ENCODE measurements at regions not wholly inside any gene's neighbourhood (a gene's known extent, or its start where the extent isn't known, plus 50 kb on each side); places are given as distances from the start of the nearest gene placed in this dataset.
"Not testable (repeated sequence)": the region's sequence is repeated elsewhere in the genome, so short reads cannot be mapped to it uniquely, and the experiment has no call there.

- no peak overlapping the region for H3K4me3 ChIP-seq (replicated peaks; ENCODE audit: low read depth, low read length)
- DNase-seq (ENCODE audit: low read depth), result no peak
- TF ChIP-seq CTCF (IDR thresholded peaks at IDR 0.05; ENCODE audit: low read length, missing control alignments), result no peak
Measured at GRCh38 chr1:193909406-193910082, 723.1 kb upstream of the B3GALT2 start.

GRCh38 chr1:193905288-193906085, 719.1 kb upstream of the B3GALT2 start:
- peak; percentile 3 for DNase-seq (ENCODE audit: low read depth)
- no peak overlapping the region for H3K4me3 ChIP-seq (replicated peaks; ENCODE audit: low read depth, low read length)
- TF ChIP-seq CTCF (IDR thresholded peaks at IDR 0.05; ENCODE audit: low read length, missing control alignments), result no peak

- H3K4me3 ChIP-seq (replicated peaks; ENCODE audit: low read depth, low read length), result no peak overlapping the region
- no peak for TF ChIP-seq CTCF (IDR thresholded peaks at IDR 0.05; ENCODE audit: low read length, missing control alignments)
- DNase-seq (ENCODE audit: low read depth), result no peak
Measured at GRCh38 chr1:193891788-193892187, 705.4 kb upstream of the B3GALT2 start.

- no peak overlapping the region for H3K4me3 ChIP-seq (replicated peaks; ENCODE audit: low read depth, low read length)
- TF ChIP-seq CTCF (IDR thresholded peaks at IDR 0.05; ENCODE audit: low read length, missing control alignments), result no peak
- peak; percentile 1 for DNase-seq (ENCODE audit: low read depth)
Measured at GRCh38 chr1:193890935-193891334, 704.5 kb upstream of the B3GALT2 start.

- DNase-seq (ENCODE audit: low read depth), result no peak
- H3K4me3 ChIP-seq (replicated peaks; ENCODE audit: low read depth, low read length), result no peak overlapping the region
- no peak for TF ChIP-seq CTCF (IDR thresholded peaks at IDR 0.05; ENCODE audit: low read length, missing control alignments)
Measured at GRCh38 chr1:193884848-193885558, 698.6 kb upstream of the B3GALT2 start.

GRCh38 chr1:193877920-193878319, 691.5 kb upstream of the B3GALT2 start:
- DNase-seq (ENCODE audit: low read depth); H3K4me3 ChIP-seq (replicated peaks; ENCODE audit: low read depth, low read length): not testable (repeated sequence)

- no peak for DNase-seq (ENCODE audit: low read depth)
- H3K4me3 ChIP-seq (replicated peaks; ENCODE audit: low read depth, low read length), result no peak overlapping the region
- TF ChIP-seq CTCF (IDR thresholded peaks at IDR 0.05; ENCODE audit: low read length, missing control alignments), result no peak
Measured at GRCh38 chr1:193868425-193868824, 682.0 kb upstream of the B3GALT2 start.
